ENCODE measurements at regions not wholly inside any gene's neighbourhood (a gene's known extent, or its start where the extent isn't known, plus 50 kb on each side); places are given as distances from the start of the nearest gene placed in this dataset.

DNA sequence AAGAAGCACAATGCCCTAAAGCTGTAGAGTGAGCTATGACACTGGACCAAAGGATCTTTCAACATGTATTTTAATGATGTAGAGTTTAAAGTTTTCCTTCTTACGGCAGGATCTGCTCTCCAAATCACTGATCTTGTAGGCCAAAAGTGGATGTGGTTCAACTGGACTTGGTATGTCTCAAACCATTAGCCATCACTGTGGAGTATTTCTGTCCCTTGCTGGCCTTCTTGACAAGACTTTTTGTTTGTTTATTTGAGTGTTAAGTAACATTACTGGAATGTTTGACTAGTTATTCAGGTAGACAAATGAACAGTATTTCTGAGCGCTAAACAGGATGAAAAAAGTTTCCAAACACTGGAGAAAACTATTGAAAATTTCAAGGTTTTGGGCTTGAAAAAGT lies 472.7 kb upstream of the CFAP20DC start:
- no peak for DNase-seq (ENCODE audit: low spot score)
- in situ Hi-C loops (cut with MboI; ENCODE audit: low sequenced_read_pairs, unreplicated experiment), result no loop called here
- TF ChIP-seq, protein P1, sequence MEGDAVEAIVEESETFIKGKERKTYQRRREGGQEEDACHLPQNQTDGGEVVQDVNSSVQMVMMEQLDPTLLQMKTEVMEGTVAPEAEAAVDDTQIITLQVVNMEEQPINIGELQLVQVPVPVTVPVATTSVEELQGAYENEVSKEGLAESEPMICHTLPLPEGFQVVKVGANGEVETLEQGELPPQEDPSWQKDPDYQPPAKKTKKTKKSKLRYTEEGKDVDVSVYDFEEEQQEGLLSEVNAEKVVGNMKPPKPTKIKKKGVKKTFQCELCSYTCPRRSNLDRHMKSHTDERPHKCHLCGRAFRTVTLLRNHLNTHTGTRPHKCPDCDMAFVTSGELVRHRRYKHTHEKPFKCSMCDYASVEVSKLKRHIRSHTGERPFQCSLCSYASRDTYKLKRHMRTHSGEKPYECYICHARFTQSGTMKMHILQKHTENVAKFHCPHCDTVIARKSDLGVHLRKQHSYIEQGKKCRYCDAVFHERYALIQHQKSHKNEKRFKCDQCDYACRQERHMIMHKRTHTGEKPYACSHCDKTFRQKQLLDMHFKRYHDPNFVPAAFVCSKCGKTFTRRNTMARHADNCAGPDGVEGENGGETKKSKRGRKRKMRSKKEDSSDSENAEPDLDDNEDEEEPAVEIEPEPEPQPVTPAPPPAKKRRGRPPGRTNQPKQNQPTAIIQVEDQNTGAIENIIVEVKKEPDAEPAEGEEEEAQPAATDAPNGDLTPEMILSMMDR (IDR thresholded peaks at IDR 0.05; ENCODE audit: borderline replicate concordance, control extremely low read depth, extremely low read depth, insufficient read depth, missing control alignments), result no peak

DNA sequence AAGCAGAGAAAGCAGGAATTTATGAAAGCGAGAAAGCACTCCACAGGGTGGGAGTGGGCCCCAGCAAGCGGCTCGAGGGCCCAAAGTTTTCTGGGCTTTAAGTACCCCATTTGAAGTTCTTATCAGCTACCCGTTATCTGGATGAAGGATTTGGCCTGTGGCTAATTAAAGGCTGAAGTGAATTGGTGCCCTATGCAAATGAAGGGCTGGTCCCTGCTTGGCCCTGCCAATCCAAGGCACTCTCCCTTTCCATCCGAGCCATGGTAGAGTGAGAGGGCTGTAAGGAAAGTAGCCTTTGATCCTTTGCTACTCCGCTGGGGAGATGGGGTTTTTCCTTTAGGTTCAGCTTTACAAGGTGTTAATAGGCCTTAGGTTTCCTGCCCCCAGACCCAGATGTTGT lies 469.3 kb upstream of the CFAP20DC start:
- in situ Hi-C loops (cut with MboI; ENCODE audit: low sequenced_read_pairs, unreplicated experiment), result no loop called here
- DNase-seq (ENCODE audit: low spot score), result no peak

DNA sequence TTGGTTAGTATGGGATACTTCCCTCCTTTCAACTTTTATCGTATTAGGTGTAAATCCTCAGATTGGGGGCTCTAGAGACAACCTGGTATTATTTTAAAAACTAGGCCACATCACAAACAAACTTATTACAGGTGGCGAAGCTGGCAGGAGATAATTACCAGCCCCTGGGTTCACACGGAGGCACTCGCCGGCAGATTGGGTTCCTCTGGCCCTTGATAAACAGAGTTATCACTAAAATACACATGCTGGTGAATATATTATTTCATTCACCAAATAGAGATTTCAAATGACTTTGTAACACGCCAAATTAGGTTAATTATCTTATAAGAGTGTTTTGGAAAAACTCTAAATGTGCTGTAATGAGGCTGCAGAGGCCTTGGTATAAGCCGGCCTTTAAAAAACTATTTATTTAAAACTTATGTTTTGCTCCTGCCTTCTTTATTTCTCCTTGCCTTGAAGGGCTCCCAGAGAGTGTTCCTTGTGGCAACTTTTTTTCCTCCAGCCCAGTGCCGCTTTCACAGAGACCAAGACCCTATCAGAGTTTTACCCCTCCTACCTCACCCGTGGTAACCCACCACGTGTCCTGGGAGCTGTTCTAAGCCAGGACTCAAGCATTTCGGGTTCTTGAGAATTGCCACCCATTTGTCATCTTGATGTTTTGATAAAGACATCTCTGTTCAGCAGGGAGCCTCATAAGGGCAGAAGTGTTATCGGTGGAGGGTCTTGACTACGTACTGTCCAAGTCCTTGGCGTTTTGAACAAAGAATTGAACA lies 468.6 kb upstream of the CFAP20DC start:
- DNase-seq (ENCODE audit: low spot score), result no peak
- in situ Hi-C loops (cut with MboI; ENCODE audit: low sequenced_read_pairs, unreplicated experiment), result no loop called here
- TF ChIP-seq, protein P1 (IDR thresholded peaks at IDR 0.05; ENCODE audit: borderline replicate concordance, control extremely low read depth, extremely low read depth, insufficient read depth, missing control alignments), result no peak

More for the DNA sequence above, 469.3 kb upstream of the CFAP20DC start:
- TF ChIP-seq, protein P1 (IDR thresholded peaks at IDR 0.05; ENCODE audit: borderline replicate concordance, control extremely low read depth, extremely low read depth, insufficient read depth, missing control alignments), result no peak

DNA sequence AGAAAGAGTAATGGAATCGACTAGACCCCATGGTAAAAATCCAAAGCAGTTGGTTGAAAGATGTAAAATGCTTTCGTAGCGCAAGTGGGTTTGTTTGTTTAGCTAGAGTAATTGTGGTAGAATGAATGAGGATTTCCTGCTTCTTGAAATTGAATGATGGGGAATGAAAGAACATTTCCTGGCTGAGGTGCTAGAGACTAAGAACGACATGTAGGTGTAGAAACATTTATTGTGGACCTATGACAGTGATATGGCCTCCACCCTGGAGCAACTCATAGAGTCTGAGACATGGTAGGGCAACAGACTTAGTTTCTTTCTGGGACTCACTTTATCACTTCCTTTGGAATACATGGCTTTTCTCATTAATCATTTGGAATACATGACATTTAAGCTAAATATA lies 467.6 kb upstream of the CFAP20DC start:
- TF ChIP-seq, protein P1 (IDR thresholded peaks at IDR 0.05; ENCODE audit: borderline replicate concordance, control extremely low read depth, extremely low read depth, insufficient read depth, missing control alignments), result no peak
- DNase-seq (ENCODE audit: low spot score), result no peak
- in situ Hi-C loops (cut with MboI; ENCODE audit: low sequenced_read_pairs, unreplicated experiment), result no loop called here

DNA sequence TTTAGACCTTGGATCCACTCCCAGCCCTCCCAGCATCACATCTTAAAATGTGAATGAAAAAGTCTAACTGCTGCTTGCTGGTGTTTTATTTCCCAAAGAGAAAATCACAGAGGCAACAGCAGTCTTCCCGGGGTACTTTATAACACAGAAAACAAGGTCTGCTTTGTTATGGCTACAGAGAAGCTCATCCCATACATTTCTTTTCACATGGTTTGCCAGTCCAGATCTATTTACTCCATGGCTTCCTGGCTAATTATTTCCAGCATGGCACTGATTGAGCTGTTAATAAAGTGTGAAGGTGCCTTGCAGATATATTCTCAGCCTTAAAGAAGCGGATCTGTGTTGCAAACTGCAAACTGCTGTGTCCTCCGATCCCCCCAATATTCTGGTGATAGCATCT lies 466.1 kb upstream of the CFAP20DC start:
- TF ChIP-seq, protein P1 (IDR thresholded peaks at IDR 0.05; ENCODE audit: borderline replicate concordance, control extremely low read depth, extremely low read depth, insufficient read depth, missing control alignments), result no peak
- DNase-seq (ENCODE audit: low spot score), result no peak
- in situ Hi-C loops (cut with MboI; ENCODE audit: low sequenced_read_pairs, unreplicated experiment), result no loop called here

DNA sequence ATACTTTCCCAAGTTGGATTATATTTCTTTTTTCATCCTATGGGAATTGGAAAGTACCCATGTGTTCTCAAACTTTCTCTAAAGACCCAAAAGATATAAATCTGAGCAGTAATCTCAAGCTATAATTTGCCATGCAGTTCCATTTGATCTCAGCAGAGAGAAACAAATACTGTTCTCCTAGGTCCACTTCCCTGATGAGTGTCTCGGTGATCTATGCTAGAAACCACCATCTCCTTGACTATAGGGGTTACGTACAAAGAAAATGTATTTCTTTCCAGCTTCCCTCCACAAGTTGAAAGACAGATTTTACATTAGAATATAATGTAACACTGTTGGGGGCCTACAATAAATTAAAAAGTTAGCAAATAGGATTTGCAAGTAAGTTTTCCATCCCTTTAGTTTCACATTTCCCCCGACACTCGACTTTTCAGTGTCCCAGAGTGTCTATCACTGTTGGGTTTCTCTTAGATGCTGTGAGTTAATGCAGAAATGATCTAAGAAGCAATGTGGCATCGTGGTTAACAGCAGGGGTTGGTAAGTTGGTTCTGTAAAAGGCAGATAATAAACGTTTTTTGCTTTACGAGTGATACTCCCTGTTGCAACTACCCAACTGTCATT lies 465.1 kb upstream of the CFAP20DC start:
- TF ChIP-seq, protein P1 (IDR thresholded peaks at IDR 0.05; ENCODE audit: borderline replicate concordance, control extremely low read depth, extremely low read depth, insufficient read depth, missing control alignments), result no peak
- no peak for DNase-seq (ENCODE audit: low spot score)
- in situ Hi-C loops (cut with MboI; ENCODE audit: low sequenced_read_pairs, unreplicated experiment), result no loop called here
